IMR-90 (cell line): ENCODE measurements at regions not wholly inside any gene's neighbourhood (a gene's known extent, or its start where the extent isn't known, plus 50 kb on each side); places are given as distances from the start of the nearest gene placed in this dataset.

Source experiments
- ATAC-seq: fragments of 200-7000 bp; cut with Tn5 transposase; 2 replicates; pipeline ENCODE4 v1.9.1; 2020; ENCODE audit warnings: low read depth, mild to moderate bottlenecking, moderate library complexity
- BruUV-seq: library from RNA; stranded (reverse); fragments of 400-500 nt; replicated peaks from 2 replicates; lab custom pipeline; 2021; lab: Mats Ljungman, UMichigan
- CTCF ChIA-PET: fragments of 300-600 bp; formaldehyde crosslinking; extraction: SDS; loops from one replicate; lab custom pipeline; 2021; ENCODE audit warnings: antibody characterized with exemption; lab: Yijun Ruan, JAX
- POLR2A ChIA-PET: fragments of 300-600 bp; sonication (Branson Sonifier 250); formaldehyde crosslinking; loops from one replicate; lab custom pipeline; 2022; ENCODE audit warnings: antibody characterized with exemption; ENCODE audit not compliant: unreplicated experiment; lab: Charles Lee
- DNase-seq: peaks from one replicate; pipeline ENCODE4 v3.0.0; 2013
- H2AFZ ChIP-seq: replicated peaks from 2 replicates; pipeline ENCODE3; 2013; ENCODE audit warnings: low read length, mild to moderate bottlenecking; ENCODE audit not compliant: poor library complexity
- H2AK5ac ChIP-seq: 2 replicates; pipeline ENCODE4 v1.6.1; 2013; ENCODE audit warnings: low read depth, low read length, inconsistent platforms
- H2AK9ac ChIP-seq: replicated peaks from 2 replicates; pipeline ENCODE3; 2013; ENCODE audit warnings: mild to moderate bottlenecking, low read depth, low read length, moderate library complexity; ENCODE audit not compliant: poor library complexity
- H2BK120ac ChIP-seq: 2 replicates; pipeline ENCODE4 v1.6.1; 2013; ENCODE audit warnings: low read depth, low read length, inconsistent platforms
- H2BK15ac ChIP-seq: 3 replicates; pipeline ENCODE4 v1.6.1; 2013; ENCODE audit warnings: low read depth, low read length, inconsistent platforms
- H2BK20ac ChIP-seq: 2 replicates; pipeline ENCODE4 v1.6.1; 2013; ENCODE audit warnings: low read depth, mild to moderate bottlenecking, inconsistent platforms, low read length, moderate library complexity
- H2BK5ac ChIP-seq: 2 replicates; pipeline ENCODE4 v1.6.1; 2013; ENCODE audit warnings: mild to moderate bottlenecking, low read depth, low read length, inconsistent platforms; ENCODE audit not compliant: poor library complexity, severe bottlenecking
- H3K14ac ChIP-seq: replicated peaks from 2 replicates; pipeline ENCODE4 v1.6.1; 2013; ENCODE audit warnings: low read depth, low read length, inconsistent platforms
- H3K18ac ChIP-seq: 2 replicates; pipeline ENCODE4 v1.6.1; 2013; ENCODE audit warnings: low read depth, low read length, control low read depth
- H3K23ac ChIP-seq: 2 replicates; pipeline ENCODE4 v1.6.1; 2013; ENCODE audit warnings: low read depth, low read length, inconsistent platforms
- H3K27ac ChIP-seq: 2 replicates; pipeline ENCODE4 v1.5.1; 2013; ENCODE audit warnings: mild to moderate bottlenecking, control low read depth, low read length; ENCODE audit not compliant: insufficient read depth
- H3K27me3 ChIP-seq: 2 replicates; pipeline ENCODE4 v1.6.1; 2013; ENCODE audit warnings: low read length; ENCODE audit not compliant: control insufficient read depth, insufficient read depth
- H3K36me3 ChIP-seq: 2 replicates; pipeline ENCODE4 v1.6.1; 2013; ENCODE audit warnings: low read length, mixed read lengths; ENCODE audit not compliant: control insufficient read depth, insufficient read depth
- H3K4ac ChIP-seq: 2 replicates; pipeline ENCODE4 v1.6.1; 2013; ENCODE audit warnings: low read depth, low read length, inconsistent platforms
- H3K4me1 ChIP-seq: 2 replicates; pipeline ENCODE4 v1.6.1; 2013; ENCODE audit warnings: low read length, mixed read lengths; ENCODE audit not compliant: control insufficient read depth, insufficient read depth
- H3K4me2 ChIP-seq: 2 replicates; pipeline ENCODE4 v1.6.1; 2013; ENCODE audit warnings: low read depth, mild to moderate bottlenecking, control low read depth, low read length, moderate library complexity
- H3K4me3 ChIP-seq: 2 replicates; pipeline ENCODE4 v1.5.1; 2013; ENCODE audit warnings: low read depth, mild to moderate bottlenecking, control low read depth, low read length, moderate library complexity; ENCODE audit not compliant: insufficient read depth
- H3K56ac ChIP-seq: 2 replicates; pipeline ENCODE4 v1.6.1; 2013; ENCODE audit warnings: low read length, inconsistent platforms; ENCODE audit not compliant: insufficient read depth; ENCODE audit errors: extremely low read depth
- H3K79me1 ChIP-seq, 2 experiments: 2 replicates each; pipeline ENCODE4 v1.6.1; 2013; ENCODE audit warnings: low read length in 2 of 2, inconsistent platforms in 1 of 2, low read depth in 1 of 2
- H3K9ac ChIP-seq: 2 replicates; pipeline ENCODE4 v1.6.1; 2013; ENCODE audit warnings: low read depth, low read length, control low read depth
- H3K9me1 ChIP-seq: 2 replicates; pipeline ENCODE4 v1.6.1; 2013; ENCODE audit warnings: low read length, inconsistent platforms; ENCODE audit not compliant: insufficient read depth
- H3K9me3 ChIP-seq: 2 replicates; pipeline ENCODE4 v1.6.1; 2013; ENCODE audit warnings: low read length; ENCODE audit not compliant: control insufficient read depth, insufficient read depth
- H4K20me1 ChIP-seq: 2 replicates; pipeline ENCODE4 v1.6.1; 2013; ENCODE audit warnings: low read length, inconsistent platforms; ENCODE audit not compliant: insufficient read depth
- H4K5ac ChIP-seq: 2 replicates; pipeline ENCODE4 v1.6.1; 2013; ENCODE audit warnings: mild to moderate bottlenecking, low read depth, low read length, control low read depth
- H4K8ac ChIP-seq, 2 experiments: 2 replicates each; pipeline ENCODE4 v1.6.1; 2013; ENCODE audit warnings: low read depth in 2 of 2, low read length in 2 of 2, control low read depth in 1 of 2, inconsistent platforms in 1 of 2
- H4K91ac ChIP-seq: 2 replicates; pipeline ENCODE4 v1.6.1; 2013; ENCODE audit warnings: low read depth, low read length, inconsistent platforms; ENCODE audit not compliant: insufficient read depth
- BHLHE40 ChIP-seq: fragments of 150-350 bp; IDR thresholded peaks from 2 replicates; pipeline ENCODE4 v1.6.1; 2016; ENCODE audit warnings: mild to moderate bottlenecking, low read depth, low read length
- CEBPB ChIP-seq: IDR thresholded peaks from 2 replicates; pipeline ENCODE4 v1.6.1; 2012; ENCODE audit warnings: low read depth, low read length, improper control_type of control experiment
- FOS ChIP-seq: fragments of 150-350 bp; IDR thresholded peaks from 2 replicates; pipeline ENCODE4 v1.6.1; 2016; ENCODE audit warnings: low read depth, low read length
- MAFK ChIP-seq: IDR thresholded peaks from 2 replicates; pipeline ENCODE4 v1.6.1; 2012; ENCODE audit warnings: low read depth, low read length, improper control_type of control experiment
- MAZ ChIP-seq: IDR thresholded peaks from 2 replicates; pipeline ENCODE4 v1.6.1; 2012; ENCODE audit warnings: low read depth, mild to moderate bottlenecking, low read length, improper control_type of control experiment, moderate library complexity, borderline replicate concordance
- NFE2L2 ChIP-seq: fragments of 150-350 bp; IDR thresholded peaks from 2 replicates; pipeline ENCODE4 v1.6.1; 2016; ENCODE audit warnings: low read depth, mild to moderate bottlenecking, low read length
- POLR2A ChIP-seq: IDR thresholded peaks from 2 replicates; pipeline ENCODE4 v1.6.1; 2012; ENCODE audit warnings: mild to moderate bottlenecking, low read depth, low read length
- RAD21 ChIP-seq: IDR thresholded peaks from 2 replicates; pipeline ENCODE4 v1.6.1; 2012; ENCODE audit warnings: low read length, improper control_type of control experiment
- RCOR1 ChIP-seq: IDR thresholded peaks from 2 replicates; pipeline ENCODE4 v1.6.1; 2012; ENCODE audit warnings: mild to moderate bottlenecking, low read length, improper control_type of control experiment; ENCODE audit not compliant: insufficient replicate concordance
- SMC3 ChIP-seq: fragments of 150-350 bp; IDR thresholded peaks from 2 replicates; pipeline ENCODE4 v1.6.1; 2016; ENCODE audit warnings: low read depth, mild to moderate bottlenecking, antibody characterized with exemption, low read length, moderate library complexity
- dilution Hi-C: fragments of 300-500 bp; cut with HindIII; formaldehyde crosslinking; loops from one replicate; pipeline ENCODE4 v1.14.3; 2018; ENCODE audit warnings: low sequenced_read_pairs; ENCODE audit not compliant: unreplicated experiment
- in situ Hi-C: fragments of 300-500 bp; cut with MboI; formaldehyde crosslinking; loops from 3 replicates; pipeline ENCODE4 v1.14.3; 2019; ENCODE audit warnings: low sequenced_read_pairs, inconsistent platforms, mixed read lengths
- intact Hi-C: fragments of 100-400 bp; cut with micrococcal nuclease; formaldehyde crosslinking; loops from 2 replicates; pipeline ENCODE4 v1.10.0; 2022
- TF ChIP-seq, protein P1 (sequence below): fragments of 150-350 bp; IDR thresholded peaks from 2 replicates; pipeline ENCODE4 v1.6.1; 2016; ENCODE audit warnings: low read depth, mild to moderate bottlenecking, low read length, moderate library complexity, borderline replicate concordance

DNA sequence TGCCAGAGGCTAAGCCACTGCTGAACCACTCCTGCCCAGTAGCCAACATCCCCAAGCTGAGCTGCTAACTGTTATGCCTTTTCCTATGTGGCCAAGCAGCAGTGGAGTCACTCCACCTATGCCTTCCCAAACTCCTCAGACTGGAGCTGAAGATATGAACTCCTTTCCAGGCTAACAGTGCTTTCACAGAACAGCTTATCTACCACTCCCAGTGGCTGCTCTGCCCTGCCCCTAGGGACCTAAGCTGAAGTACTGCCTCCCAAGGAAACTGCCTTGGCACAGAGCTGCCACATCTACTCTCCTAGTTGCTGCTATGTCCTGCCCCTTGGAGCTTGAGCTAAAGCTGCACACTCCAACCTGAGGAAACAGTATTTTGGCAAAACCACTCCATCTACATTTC, 275.9 kb downstream of the RBM43 start:
- DNase-seq, result no peak
- intact Hi-C loops (no loop called here), in situ Hi-C loops (no loop called here), dilution Hi-C loops (no loop called here)
- Histone ChIP-seq H3K23ac (no peak overlapping the region), H3K56ac (no peak overlapping the region), H3K36me3 (no peaks in the 10 kb centered on the region), H3K4me1 (no peaks in the 10 kb centered on the region), H2AK5ac (no peak overlapping the region), H3K79me1 (no peaks in the 10 kb centered on the region), H2AK9ac (no peak overlapping the region), H3K4me2 (no peak overlapping the region), H2BK120ac (no peak overlapping the region), H3K4me3 (no peak overlapping the region), H3K4ac (no peak overlapping the region), H4K91ac (no peak overlapping the region), H3K9me3 (peaks cover 10% of the 10 kb centered on the region), H4K8ac (no peak overlapping the region), H2AFZ (no peak overlapping the region), H3K14ac (no peak overlapping the region), H3K9ac (no peak overlapping the region), H3K9me1 (no peaks in the 10 kb centered on the region), H3K18ac (no peak overlapping the region), H2BK5ac (no peak overlapping the region), H4K5ac (no peak overlapping the region), H4K20me1 (no peaks in the 10 kb centered on the region), H2BK20ac (no peak overlapping the region), H2BK15ac (no peak overlapping the region), H3K27ac (no peak overlapping the region), H3K27me3 (no peaks in the 10 kb centered on the region)
- no TSS peak for BruUV-seq
- POLR2A ChIA-PET, result no interaction called here
- TF ChIP-seq SMC3 (no peak), RCOR1 (no peak), RAD21 (no peak), POLR2A (no peak), FOS (no peak), MAZ (no peak), NFE2L2 (no peak), BHLHE40 (no peak), CEBPB (no peak), MAFK (no peak)
- TF ChIP-seq, protein P1, sequence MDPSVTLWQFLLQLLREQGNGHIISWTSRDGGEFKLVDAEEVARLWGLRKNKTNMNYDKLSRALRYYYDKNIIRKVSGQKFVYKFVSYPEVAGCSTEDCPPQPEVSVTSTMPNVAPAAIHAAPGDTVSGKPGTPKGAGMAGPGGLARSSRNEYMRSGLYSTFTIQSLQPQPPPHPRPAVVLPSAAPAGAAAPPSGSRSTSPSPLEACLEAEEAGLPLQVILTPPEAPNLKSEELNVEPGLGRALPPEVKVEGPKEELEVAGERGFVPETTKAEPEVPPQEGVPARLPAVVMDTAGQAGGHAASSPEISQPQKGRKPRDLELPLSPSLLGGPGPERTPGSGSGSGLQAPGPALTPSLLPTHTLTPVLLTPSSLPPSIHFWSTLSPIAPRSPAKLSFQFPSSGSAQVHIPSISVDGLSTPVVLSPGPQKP, result no peak
- CTCF ChIA-PET, result interaction anchor here (1.0 kb wide), 1 partner anchor 66 kb away, joined by 3 read pairs; no protein-coding TSS in a partner anchor
- ATAC-seq, result no peak
